Body of pancreas (tissue), 4 donors: ENCODE measurements at regions not wholly inside any gene's neighbourhood (a gene's known extent, or its start where the extent isn't known, plus 50 kb on each side); places are given as distances from the start of the nearest gene placed in this dataset.

Experiments
- ATAC-seq: fragments of 150-250 bp; one replicate; pipeline ENCODE4 v1.9.1; 2016
- DNase-seq, 4 donors: peaks; one replicate each; pipeline ENCODE4 v3.0.0-alpha.2; 2019
- H3K27ac ChIP-seq, 4 donors: fragments of 200-600 bp; sonication (generic); 1 replicate in 3 of 4; 2 replicates in 1 of 4; pipeline versions ENCODE4 v1.5.1 to v1.6.1; 2016 to 2019; ENCODE audit warnings: mild to moderate bottlenecking in 1 of 4, mixed read lengths in 1 of 4, moderate library complexity in 1 of 4
- H3K27me3 ChIP-seq, 2 donors: fragments of 200-600 bp; sonication (generic); one replicate each; pipeline ENCODE4 v1.6.0; 2016; ENCODE audit warnings: mild to moderate bottlenecking in 1 of 2
- H3K36me3 ChIP-seq, 2 donors: fragments of 200-600 bp; sonication (generic); replicated peaks in 1 of 2; 2 replicates each; pipeline ENCODE4 v1.5.1; 2016; ENCODE audit warnings: low read depth in 2 of 2; ENCODE audit not compliant: insufficient read depth in 1 of 2
- H3K4me1 ChIP-seq: fragments of 200-600 bp; sonication (generic); one replicate; pipeline ENCODE4 v1.6.0; 2016
- H3K4me3 ChIP-seq, 2 donors: fragments of 200-600 bp; sonication (generic); 1 replicate in 1 of 2; 2 replicates in 1 of 2; pipeline ENCODE4 v1.5.1; 2016 to 2019
- H3K9me3 ChIP-seq, 3 donors: fragments of 200-600 bp; sonication (generic); 1 replicate in 2 of 3; 2 replicates in 1 of 3; pipeline ENCODE4 v1.5.1; 2016
- POLR2A ChIP-seq, 3 donors: fragments of 450-650 bp; IDR thresholded peaks; one replicate each; pipeline ENCODE4 v1.6.1; 2016; ENCODE audit warnings: antibody characterized with exemption in 3 of 3, mild to moderate bottlenecking in 2 of 3
- WGBS, 2 donors: methylation state at CpG; one replicate each; pipeline ENCODE4 v1.1.5; 2017; 5-methylcytosine and 5-hydroxymethylcytosine counted together
- intact Hi-C: fragments of 100-400 bp; cut with DNase I; formaldehyde crosslinking; loops from one replicate; pipeline ENCODE4 v1.15.1; 2023
- TF ChIP-seq, protein P1 (sequence below), 7 experiments: fragments of 450-650 bp in 4 of 7; fragments of 200-600 bp in 3 of 7; sonication (generic) in 3 of 7; IDR thresholded peaks; one replicate each; pipeline ENCODE4 v1.5.1; 2016 to 2019; ENCODE audit warnings: antibody characterized with exemption in 7 of 7

- no peak for DNase-seq
- Histone ChIP-seq H3K4me1 (no peaks in the 10 kb centered on the region), H3K9me3 (no peaks in the 10 kb centered on the region), H3K27ac (no peak overlapping the region), H3K36me3 (no peaks in the 10 kb centered on the region), H3K4me3 (no peak overlapping the region), H3K27me3 (no peaks in the 10 kb centered on the region)
- intact Hi-C loops, result no loop called here
- WGBS, 2 donors, result 59 to 78% methylated on average over 3 of the region's 3 CpGs
- TF ChIP-seq, protein P1, sequence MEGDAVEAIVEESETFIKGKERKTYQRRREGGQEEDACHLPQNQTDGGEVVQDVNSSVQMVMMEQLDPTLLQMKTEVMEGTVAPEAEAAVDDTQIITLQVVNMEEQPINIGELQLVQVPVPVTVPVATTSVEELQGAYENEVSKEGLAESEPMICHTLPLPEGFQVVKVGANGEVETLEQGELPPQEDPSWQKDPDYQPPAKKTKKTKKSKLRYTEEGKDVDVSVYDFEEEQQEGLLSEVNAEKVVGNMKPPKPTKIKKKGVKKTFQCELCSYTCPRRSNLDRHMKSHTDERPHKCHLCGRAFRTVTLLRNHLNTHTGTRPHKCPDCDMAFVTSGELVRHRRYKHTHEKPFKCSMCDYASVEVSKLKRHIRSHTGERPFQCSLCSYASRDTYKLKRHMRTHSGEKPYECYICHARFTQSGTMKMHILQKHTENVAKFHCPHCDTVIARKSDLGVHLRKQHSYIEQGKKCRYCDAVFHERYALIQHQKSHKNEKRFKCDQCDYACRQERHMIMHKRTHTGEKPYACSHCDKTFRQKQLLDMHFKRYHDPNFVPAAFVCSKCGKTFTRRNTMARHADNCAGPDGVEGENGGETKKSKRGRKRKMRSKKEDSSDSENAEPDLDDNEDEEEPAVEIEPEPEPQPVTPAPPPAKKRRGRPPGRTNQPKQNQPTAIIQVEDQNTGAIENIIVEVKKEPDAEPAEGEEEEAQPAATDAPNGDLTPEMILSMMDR (IDR thresholded peaks at IDR 0.05), result no peak
- TF ChIP-seq POLR2A (IDR thresholded peaks at IDR 0.05), result no peak
- ATAC-seq, result no peak
Observed at GRCh38 chr7:81887098-81888090, 117.5 kb upstream of the HGF start.

- H3K27me3 ChIP-seq, result no peaks in the 10 kb centered on the region
- no peaks in the 10 kb centered on the region for H3K4me1 ChIP-seq
- ATAC-seq (no peak), DNase-seq (no peak)
- H3K4me3 ChIP-seq, result no peak overlapping the region
- WGBS, 2 donors, result 57 to 63% methylated on average over 3 of the region's 3 CpGs
- H3K27ac ChIP-seq, result no peak overlapping the region
- intact Hi-C loops, result no loop called here
- no peaks in the 10 kb centered on the region for H3K36me3 ChIP-seq
- TF ChIP-seq, protein P1 (IDR thresholded peaks at IDR 0.05), result no peak
- TF ChIP-seq POLR2A (IDR thresholded peaks at IDR 0.05), result no peak
- no peaks in the 10 kb centered on the region for H3K9me3 ChIP-seq
Observed at GRCh38 chr7:81886211-81886764, 116.4 kb upstream of the HGF start.

DNA sequence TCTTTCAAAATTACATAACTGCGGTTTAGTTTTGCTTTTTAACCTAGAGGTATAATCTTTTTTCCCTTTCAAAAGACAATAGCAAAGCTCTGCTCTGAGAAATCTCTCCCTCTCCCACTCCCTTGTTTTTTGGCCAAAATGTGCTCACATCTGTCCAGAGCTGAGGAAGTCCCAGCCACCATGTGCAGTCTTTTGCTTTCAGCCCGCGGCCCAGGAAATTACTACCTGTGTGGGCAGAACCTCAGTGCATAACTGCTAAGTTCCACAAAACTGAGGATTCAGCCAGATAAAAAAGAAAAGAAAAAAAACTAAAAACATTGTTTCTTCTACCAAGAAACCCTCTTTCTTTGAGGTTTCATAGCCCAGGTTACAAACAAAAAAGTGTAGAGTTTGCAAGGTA is 115.0 kb upstream of the HGF start:
- H3K27ac ChIP-seq, result no peak overlapping the region
- TF ChIP-seq POLR2A (IDR thresholded peaks at IDR 0.05), result no peak
- TF ChIP-seq, protein P1 (IDR thresholded peaks at IDR 0.05), result no peak
- 77 to 87% methylated on average over 3 of the region's 3 CpGs for WGBS, 2 donors
- no peaks in the 10 kb centered on the region for H3K4me1 ChIP-seq
- no peak for DNase-seq
- no peak for ATAC-seq
- H3K27me3 ChIP-seq, result no peaks in the 10 kb centered on the region
- H3K36me3 ChIP-seq, result no peaks in the 10 kb centered on the region
- intact Hi-C loops, result no loop called here
- no peaks in the 10 kb centered on the region for H3K9me3 ChIP-seq
- H3K4me3 ChIP-seq, result no peak overlapping the region

GRCh38 chr7:81883801-81884393 is 114.0 kb upstream of the HGF start:
- H3K27me3 ChIP-seq, result no peaks in the 10 kb centered on the region
- no peak overlapping the region for H3K4me3 ChIP-seq
- no peaks in the 10 kb centered on the region for H3K36me3 ChIP-seq
- no peak for TF ChIP-seq POLR2A (IDR thresholded peaks at IDR 0.05)
- TF ChIP-seq, protein P1 (IDR thresholded peaks at IDR 0.05), result no peak
- WGBS, 2 donors, result 87 to 91% methylated on average over 7 of the region's 7 CpGs
- no peak overlapping the region for H3K27ac ChIP-seq
- intact Hi-C loops, result no loop called here
- H3K4me1 ChIP-seq, result no peaks in the 10 kb centered on the region
- H3K9me3 ChIP-seq, result no peaks in the 10 kb centered on the region
- ATAC-seq, result no peak
- DNase-seq, result no peak
